ENCODE measurements at regions not wholly inside any gene's neighbourhood (a gene's known extent, or its start where the extent isn't known, plus 50 kb on each side); places are given as distances from the start of the nearest gene placed in this dataset.
"Not testable (repeated sequence)": the region's sequence is repeated elsewhere in the genome, so short reads cannot be mapped to it uniquely, and the experiment has no call there.

DNA sequence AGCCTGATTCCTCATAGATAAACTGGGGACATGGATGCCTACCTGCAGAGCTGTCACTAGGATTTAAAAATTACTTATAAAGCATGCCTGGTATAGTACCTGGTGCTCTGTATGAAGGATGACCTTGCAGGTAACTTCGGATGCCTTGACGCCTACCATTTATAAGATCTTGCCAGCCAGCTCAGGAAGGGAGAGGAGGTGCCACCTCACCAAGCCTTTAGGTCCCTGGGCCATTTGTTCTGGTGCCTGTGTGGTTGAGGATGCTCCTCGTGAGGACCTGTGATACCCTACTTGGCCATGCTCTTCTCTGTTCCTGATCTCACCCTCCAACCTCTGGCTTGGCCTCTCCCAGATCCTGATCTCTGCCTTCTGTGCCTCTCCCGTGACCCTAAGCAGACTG is 85.2 kb downstream of the FDX1 start:
- H3K27ac ChIP-seq (ENCODE audit: extremely low read depth, low read depth, low read length), result no peak overlapping the region
- TF ChIP-seq REPIN1 (tag by site-specific recombination; IDR thresholded peaks at IDR 0.05; ENCODE audit: low read depth), result no peak
- TF ChIP-seq IKZF3 (tag by site-specific recombination; IDR thresholded peaks at IDR 0.05), result no peak
- TF ChIP-seq GFI1B (tag by site-specific recombination; IDR thresholded peaks at IDR 0.05), result no peak
- TF ChIP-seq, protein P1, sequence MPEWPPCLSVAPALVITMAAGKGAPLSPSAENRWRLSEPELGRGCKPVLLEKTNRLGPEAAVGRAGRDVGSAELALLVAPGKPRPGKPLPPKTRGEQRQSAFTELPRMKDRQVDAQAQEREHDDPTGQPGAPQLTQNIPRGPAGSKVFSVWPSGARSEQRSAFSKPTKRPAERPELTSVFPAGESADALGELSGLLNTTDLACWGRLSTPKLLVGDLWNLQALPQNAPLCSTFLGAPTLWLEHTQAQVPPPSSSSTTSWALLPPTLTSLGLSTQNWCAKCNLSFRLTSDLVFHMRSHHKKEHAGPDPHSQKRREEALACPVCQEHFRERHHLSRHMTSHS (tag by site-specific recombination; IDR thresholded peaks at IDR 0.05), result no peak
- TF ChIP-seq, protein P2, sequence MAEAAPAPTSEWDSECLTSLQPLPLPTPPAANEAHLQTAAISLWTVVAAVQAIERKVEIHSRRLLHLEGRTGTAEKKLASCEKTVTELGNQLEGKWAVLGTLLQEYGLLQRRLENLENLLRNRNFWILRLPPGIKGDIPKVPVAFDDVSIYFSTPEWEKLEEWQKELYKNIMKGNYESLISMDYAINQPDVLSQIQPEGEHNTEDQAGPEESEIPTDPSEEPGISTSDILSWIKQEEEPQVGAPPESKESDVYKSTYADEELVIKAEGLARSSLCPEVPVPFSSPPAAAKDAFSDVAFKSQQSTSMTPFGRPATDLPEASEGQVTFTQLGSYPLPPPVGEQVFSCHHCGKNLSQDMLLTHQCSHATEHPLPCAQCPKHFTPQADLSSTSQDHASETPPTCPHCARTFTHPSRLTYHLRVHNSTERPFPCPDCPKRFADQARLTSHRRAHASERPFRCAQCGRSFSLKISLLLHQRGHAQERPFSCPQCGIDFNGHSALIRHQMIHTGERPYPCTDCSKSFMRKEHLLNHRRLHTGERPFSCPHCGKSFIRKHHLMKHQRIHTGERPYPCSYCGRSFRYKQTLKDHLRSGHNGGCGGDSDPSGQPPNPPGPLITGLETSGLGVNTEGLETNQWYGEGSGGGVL (tag by site-specific recombination; IDR thresholded peaks at IDR 0.05), result no peak
- no peak for TF ChIP-seq ZXDB (tag by site-specific recombination; IDR thresholded peaks at IDR 0.05)
- TF ChIP-seq, protein P3, sequence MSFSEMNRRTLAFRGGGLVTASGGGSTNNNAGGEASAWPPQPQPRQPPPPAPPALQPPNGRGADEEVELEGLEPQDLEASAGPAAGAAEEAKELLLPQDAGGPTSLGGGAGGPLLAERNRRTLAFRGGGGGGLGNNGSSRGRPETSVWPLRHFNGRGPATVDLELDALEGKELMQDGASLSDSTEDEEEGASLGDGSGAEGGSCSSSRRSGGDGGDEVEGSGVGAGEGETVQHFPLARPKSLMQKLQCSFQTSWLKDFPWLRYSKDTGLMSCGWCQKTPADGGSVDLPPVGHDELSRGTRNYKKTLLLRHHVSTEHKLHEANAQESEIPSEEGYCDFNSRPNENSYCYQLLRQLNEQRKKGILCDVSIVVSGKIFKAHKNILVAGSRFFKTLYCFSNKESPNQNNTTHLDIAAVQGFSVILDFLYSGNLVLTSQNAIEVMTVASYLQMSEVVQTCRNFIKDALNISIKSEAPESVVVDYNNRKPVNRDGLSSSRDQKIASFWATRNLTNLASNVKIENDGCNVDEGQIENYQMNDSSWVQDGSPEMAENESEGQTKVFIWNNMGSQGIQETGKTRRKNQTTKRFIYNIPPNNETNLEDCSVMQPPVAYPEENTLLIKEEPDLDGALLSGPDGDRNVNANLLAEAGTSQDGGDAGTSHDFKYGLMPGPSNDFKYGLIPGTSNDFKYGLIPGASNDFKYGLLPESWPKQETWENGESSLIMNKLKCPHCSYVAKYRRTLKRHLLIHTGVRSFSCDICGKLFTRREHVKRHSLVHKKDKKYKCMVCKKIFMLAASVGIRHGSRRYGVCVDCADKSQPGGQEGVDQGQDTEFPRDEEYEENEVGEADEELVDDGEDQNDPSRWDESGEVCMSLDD (tag by site-specific recombination; IDR thresholded peaks at IDR 0.05), result no peak
- TF ChIP-seq ZNF404 (tag by site-specific recombination; IDR thresholded peaks at IDR 0.05), result no peak
- no peak for TF ChIP-seq ZNF670 (tag by site-specific recombination; IDR thresholded peaks at IDR 0.05; ENCODE audit: low read depth)
- no peak for TF ChIP-seq ZNF169 (tag by site-specific recombination; IDR thresholded peaks at IDR 0.05)
- no peak for TF ChIP-seq ZNF155 (tag by site-specific recombination; IDR thresholded peaks at IDR 0.05)
- no peak for TF ChIP-seq ZNF292 (tag by site-specific recombination; IDR thresholded peaks at IDR 0.05; ENCODE audit: borderline replicate concordance, low read depth)
- TF ChIP-seq ZNF596 (tag by site-specific recombination; IDR thresholded peaks at IDR 0.05), result no peak
- no peak for TF ChIP-seq ZNF660 (tag by site-specific recombination; IDR thresholded peaks at IDR 0.05)
- TF ChIP-seq, protein P4, sequence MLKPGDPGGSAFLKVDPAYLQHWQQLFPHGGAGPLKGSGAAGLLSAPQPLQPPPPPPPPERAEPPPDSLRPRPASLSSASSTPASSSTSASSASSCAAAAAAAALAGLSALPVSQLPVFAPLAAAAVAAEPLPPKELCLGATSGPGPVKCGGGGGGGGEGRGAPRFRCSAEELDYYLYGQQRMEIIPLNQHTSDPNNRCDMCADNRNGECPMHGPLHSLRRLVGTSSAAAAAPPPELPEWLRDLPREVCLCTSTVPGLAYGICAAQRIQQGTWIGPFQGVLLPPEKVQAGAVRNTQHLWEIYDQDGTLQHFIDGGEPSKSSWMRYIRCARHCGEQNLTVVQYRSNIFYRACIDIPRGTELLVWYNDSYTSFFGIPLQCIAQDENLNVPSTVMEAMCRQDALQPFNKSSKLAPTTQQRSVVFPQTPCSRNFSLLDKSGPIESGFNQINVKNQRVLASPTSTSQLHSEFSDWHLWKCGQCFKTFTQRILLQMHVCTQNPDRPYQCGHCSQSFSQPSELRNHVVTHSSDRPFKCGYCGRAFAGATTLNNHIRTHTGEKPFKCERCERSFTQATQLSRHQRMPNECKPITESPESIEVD (tag by site-specific recombination; IDR thresholded peaks at IDR 0.05), result no peak
- TF ChIP-seq, protein P5, sequence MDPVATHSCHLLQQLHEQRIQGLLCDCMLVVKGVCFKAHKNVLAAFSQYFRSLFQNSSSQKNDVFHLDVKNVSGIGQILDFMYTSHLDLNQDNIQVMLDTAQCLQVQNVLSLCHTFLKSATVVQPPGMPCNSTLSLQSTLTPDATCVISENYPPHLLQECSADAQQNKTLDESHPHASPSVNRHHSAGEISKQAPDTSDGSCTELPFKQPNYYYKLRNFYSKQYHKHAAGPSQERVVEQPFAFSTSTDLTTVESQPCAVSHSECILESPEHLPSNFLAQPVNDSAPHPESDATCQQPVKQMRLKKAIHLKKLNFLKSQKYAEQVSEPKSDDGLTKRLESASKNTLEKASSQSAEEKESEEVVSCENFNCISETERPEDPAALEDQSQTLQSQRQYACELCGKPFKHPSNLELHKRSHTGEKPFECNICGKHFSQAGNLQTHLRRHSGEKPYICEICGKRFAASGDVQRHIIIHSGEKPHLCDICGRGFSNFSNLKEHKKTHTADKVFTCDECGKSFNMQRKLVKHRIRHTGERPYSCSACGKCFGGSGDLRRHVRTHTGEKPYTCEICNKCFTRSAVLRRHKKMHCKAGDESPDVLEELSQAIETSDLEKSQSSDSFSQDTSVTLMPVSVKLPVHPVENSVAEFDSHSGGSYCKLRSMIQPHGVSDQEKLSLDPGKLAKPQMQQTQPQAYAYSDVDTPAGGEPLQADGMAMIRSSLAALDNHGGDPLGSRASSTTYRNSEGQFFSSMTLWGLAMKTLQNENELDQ (tag by site-specific recombination; IDR thresholded peaks at IDR 0.05; ENCODE audit: low read depth), result no peak
- TF ChIP-seq ZNF140 (tag by site-specific recombination; IDR thresholded peaks at IDR 0.05), result no peak
- TF ChIP-seq ZNF274 (IDR thresholded peaks at IDR 0.05; ENCODE audit: low read length), result no peak
- no peak for TF ChIP-seq ZNF274 (tag by site-specific recombination; IDR thresholded peaks at IDR 0.05; ENCODE audit: borderline replicate concordance)
- no peak for TF ChIP-seq ZNF416 (tag by site-specific recombination; IDR thresholded peaks at IDR 0.05)
- TF ChIP-seq ZBTB20 (tag by site-specific recombination; IDR thresholded peaks at IDR 0.05), result no peak
- H3K9me3 ChIP-seq (ENCODE audit: control insufficient read depth, insufficient read depth, low read depth, low read length), result no peaks in the 10 kb centered on the region
- CTCF ChIA-PET, result interaction anchor here (0.5 to 1.5 kb wide), 3 partner anchors 12 to 665 kb away, joined by 3 to 4 read pairs (median 3); no protein-coding TSS in a partner anchor
- H3K36me3 ChIP-seq (ENCODE audit: control insufficient read depth in 2 of 2, insufficient read depth in 1 of 2, low read length in 2 of 2), result no peaks in the 10 kb centered on the region
- no peak overlapping the region for H3K4me3 ChIP-seq (ENCODE audit: low read depth, low read length)
- POLR2A ChIA-PET, result no interaction called here
- H3K4me1 ChIP-seq (ENCODE audit: control insufficient read depth, insufficient read depth, low read length), result no peaks in the 10 kb centered on the region

DNA sequence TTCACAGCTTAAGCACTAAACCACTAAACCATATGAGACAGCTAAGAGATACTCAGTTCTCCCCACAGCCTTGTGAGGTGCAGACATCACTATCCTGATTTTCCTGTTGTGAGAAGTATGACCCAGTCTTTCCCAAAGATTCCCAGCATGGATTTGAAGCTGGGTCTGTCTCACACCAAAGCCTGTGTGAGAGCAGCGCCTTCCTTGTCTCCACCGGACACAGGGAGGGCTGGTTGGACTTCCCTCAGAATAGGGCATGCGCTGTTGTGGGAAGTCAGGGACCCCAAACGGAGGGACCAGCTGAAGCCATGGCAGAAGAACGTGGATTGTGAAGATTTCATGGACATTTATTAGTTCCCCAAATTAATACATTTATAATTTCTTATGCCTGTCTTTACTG is 87.6 kb downstream of the FDX1 start:
- H3K27ac ChIP-seq (ENCODE audit: extremely low read depth, low read depth, low read length); H3K4me1 ChIP-seq (ENCODE audit: control insufficient read depth, insufficient read depth, low read length); POLR2A ChIA-PET; CTCF ChIA-PET; H3K4me3 ChIP-seq (ENCODE audit: low read depth, low read length); H3K36me3 ChIP-seq (ENCODE audit: control insufficient read depth in 2 of 2, insufficient read depth in 1 of 2, low read length in 2 of 2); H3K9me3 ChIP-seq (ENCODE audit: control insufficient read depth, insufficient read depth, low read depth, low read length): not testable (repeated sequence)

All from HEK293 (cell line).